ENCODE measurements at regions not wholly inside any gene's neighbourhood (a gene's known extent, or its start where the extent isn't known, plus 50 kb on each side); places are given as distances from the start of the nearest gene placed in this dataset.

- Histone ChIP-seq H3K4me1 (no peaks in the 10 kb centered on the region), H3K4me3 (no peak overlapping the region), H3K27me3 (peaks cover 0 to 3% (median 0%) of the 10 kb centered on the region in 9 donors), H3K9me3 (no peaks in the 10 kb centered on the region), H3K36me3 (no peaks in the 10 kb centered on the region), H3K27ac (no peak overlapping the region)
- 13 to 28% (median 18%) methylated on average over 2 of the region's 2 CpGs for WGBS, 4 donors
- intact Hi-C loops (cut with DNase I): loop anchor here (1.0 to 10.0 kb wide), 10 partner anchors 429 to 903 kb away; partner anchors contain the start of gene IGFBP3 (in 1 of the 10)
- ATAC-seq (peak in 2 of 4 donors; percentile 58 to 74), DNase-seq (peak in 3 of 5 donors; percentile 20 to 45 (median 23))
- TF ChIP-seq POLR2A (IDR thresholded peaks at IDR 0.05) (no peak), CTCF (IDR thresholded peaks at IDR 0.05) (peak; percentile 37 to 77 (median 68))
Observed at GRCh38 chr7:46352004-46352954, 431.2 kb upstream of the IGFBP3 start.

- intact Hi-C loops (cut with DNase I): no loop called here
- Histone ChIP-seq H3K9me3 (no peaks in the 10 kb centered on the region), H3K4me1 (no peaks in the 10 kb centered on the region), H3K27me3 (peaks cover 0 to 3% (median 0%) of the 10 kb centered on the region in 9 donors), H3K36me3 (no peaks in the 10 kb centered on the region), H3K4me3 (no peak overlapping the region), H3K27ac (no peak overlapping the region)
- no peak for ATAC-seq
- WGBS, 4 donors: 58 to 67% (median 62%) methylated on average over 2 of the region's 2 CpGs
- TF ChIP-seq POLR2A (IDR thresholded peaks at IDR 0.05) (no peak), CTCF (IDR thresholded peaks at IDR 0.05) (no peak)
- no peak for DNase-seq
Observed at GRCh38 chr7:46349490-46349889, 428.4 kb upstream of the IGFBP3 start.

- H3K4me1 ChIP-seq: no peaks in the 10 kb centered on the region
- WGBS, 4 donors: 88 to 95% (median 93%) methylated on average over 4 of the region's 4 CpGs
- no peaks in the 10 kb centered on the region for H3K36me3 ChIP-seq
- no peak for DNase-seq
- H3K27ac ChIP-seq: no peak overlapping the region
- no peak overlapping the region for H3K4me3 ChIP-seq
- no peak for TF ChIP-seq POLR2A (IDR thresholded peaks at IDR 0.05)
- TF ChIP-seq CTCF (IDR thresholded peaks at IDR 0.05): no peak
- no peaks in the 10 kb centered on the region for H3K9me3 ChIP-seq
- intact Hi-C loops (cut with DNase I): no loop called here
- H3K27me3 ChIP-seq: no peaks in the 10 kb centered on the region
- no peak for ATAC-seq
Observed at GRCh38 chr7:46344533-46344932, 423.5 kb upstream of the IGFBP3 start.

GRCh38 chr7:46343802-46344201, 422.7 kb upstream of the IGFBP3 start:
- TF ChIP-seq POLR2A (IDR thresholded peaks at IDR 0.05) (no peak), CTCF (IDR thresholded peaks at IDR 0.05) (no peak)
- Histone ChIP-seq H3K4me1 (no peaks in the 10 kb centered on the region), H3K36me3 (no peaks in the 10 kb centered on the region), H3K27ac (no peak overlapping the region), H3K4me3 (no peak overlapping the region), H3K9me3 (no peaks in the 10 kb centered on the region), H3K27me3 (no peaks in the 10 kb centered on the region)
- intact Hi-C loops (cut with DNase I): no loop called here
- DNase-seq: no peak
- WGBS, 4 donors: 91 to 96% (median 92%) methylated on average over 1 of the region's 1 CpG
- no peak for ATAC-seq

Data from heart left ventricle (tissue), 16 donors.